ENCODE measurements at regions not wholly inside any gene's neighbourhood (a gene's known extent, or its start where the extent isn't known, plus 50 kb on each side); places are given as distances from the start of the nearest gene placed in this dataset.

DNA sequence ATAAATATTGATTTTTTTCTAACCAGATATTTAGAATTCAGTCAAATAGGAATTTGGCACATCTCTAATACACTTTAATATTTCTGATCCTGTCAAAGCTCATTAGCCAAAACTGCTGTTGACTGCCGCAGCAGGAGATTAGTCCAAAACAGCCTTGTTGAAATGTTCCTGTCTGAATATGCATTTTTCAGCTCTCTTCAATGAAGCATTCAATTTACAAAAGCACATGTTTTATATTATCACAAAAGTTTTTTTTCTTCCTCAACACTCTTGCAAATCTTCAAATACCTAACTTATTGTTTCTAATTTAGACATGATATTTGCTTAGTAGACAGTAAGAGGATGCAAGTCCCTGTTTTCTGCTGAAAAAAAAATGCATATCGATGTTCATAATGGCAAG lies 140.9 kb downstream of the SPATA18 start:
- H3K4me3 ChIP-seq (ENCODE audit: low read depth, low read length) = no peak overlapping the region
- TF ChIP-seq, protein P1, sequence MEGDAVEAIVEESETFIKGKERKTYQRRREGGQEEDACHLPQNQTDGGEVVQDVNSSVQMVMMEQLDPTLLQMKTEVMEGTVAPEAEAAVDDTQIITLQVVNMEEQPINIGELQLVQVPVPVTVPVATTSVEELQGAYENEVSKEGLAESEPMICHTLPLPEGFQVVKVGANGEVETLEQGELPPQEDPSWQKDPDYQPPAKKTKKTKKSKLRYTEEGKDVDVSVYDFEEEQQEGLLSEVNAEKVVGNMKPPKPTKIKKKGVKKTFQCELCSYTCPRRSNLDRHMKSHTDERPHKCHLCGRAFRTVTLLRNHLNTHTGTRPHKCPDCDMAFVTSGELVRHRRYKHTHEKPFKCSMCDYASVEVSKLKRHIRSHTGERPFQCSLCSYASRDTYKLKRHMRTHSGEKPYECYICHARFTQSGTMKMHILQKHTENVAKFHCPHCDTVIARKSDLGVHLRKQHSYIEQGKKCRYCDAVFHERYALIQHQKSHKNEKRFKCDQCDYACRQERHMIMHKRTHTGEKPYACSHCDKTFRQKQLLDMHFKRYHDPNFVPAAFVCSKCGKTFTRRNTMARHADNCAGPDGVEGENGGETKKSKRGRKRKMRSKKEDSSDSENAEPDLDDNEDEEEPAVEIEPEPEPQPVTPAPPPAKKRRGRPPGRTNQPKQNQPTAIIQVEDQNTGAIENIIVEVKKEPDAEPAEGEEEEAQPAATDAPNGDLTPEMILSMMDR (IDR thresholded peaks at IDR 0.05; ENCODE audit: borderline replicate concordance, insufficient read depth, low read depth, low read length) = no peak

DNA sequence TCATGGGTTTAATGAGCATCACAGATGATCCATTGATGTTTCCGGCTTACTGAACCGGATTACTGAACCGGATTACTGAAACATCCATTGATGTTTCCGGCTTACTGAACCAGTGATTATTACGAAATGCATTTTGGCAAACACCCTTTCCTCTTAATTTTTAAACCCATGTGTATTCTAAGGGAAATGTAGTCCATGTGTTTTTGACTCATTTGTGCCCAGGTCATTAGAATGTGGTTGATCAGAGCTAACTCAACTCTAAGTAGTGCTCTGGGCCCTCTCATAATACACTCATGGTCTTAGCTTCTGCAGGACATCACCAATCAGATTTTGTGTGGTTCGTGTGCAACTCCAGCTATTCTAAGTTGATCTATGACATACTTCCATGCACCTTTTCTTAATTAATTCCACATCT lies 141.6 kb downstream of the SPATA18 start:
- no peak overlapping the region for H3K4me3 ChIP-seq (ENCODE audit: low read depth, low read length)
- TF ChIP-seq, protein P1 (IDR thresholded peaks at IDR 0.05; ENCODE audit: borderline replicate concordance, insufficient read depth, low read depth, low read length) = no peak

DNA sequence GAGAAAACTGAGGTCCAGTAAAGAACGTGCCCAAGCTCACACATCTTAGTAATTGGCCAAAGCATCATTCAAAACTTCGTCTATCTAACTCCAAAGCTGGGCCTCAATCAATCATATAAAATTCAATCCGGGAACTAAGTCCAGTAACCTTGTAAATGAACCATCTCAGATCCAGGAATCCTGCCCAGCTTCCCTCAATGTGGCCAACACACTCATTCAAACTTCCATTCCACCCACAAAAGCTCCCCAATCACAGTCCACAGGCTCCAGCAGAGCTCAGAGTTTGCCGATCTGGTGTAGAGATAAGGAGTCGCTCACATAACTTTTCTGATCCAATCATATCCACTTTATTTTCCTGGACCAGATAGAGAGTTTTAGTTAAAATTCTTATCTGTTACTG lies 144.8 kb downstream of the SPATA18 start:
- TF ChIP-seq, protein P1 (IDR thresholded peaks at IDR 0.05; ENCODE audit: borderline replicate concordance, insufficient read depth, low read depth, low read length) = no peak
- no peak overlapping the region for H3K4me3 ChIP-seq (ENCODE audit: low read depth, low read length)

DNA sequence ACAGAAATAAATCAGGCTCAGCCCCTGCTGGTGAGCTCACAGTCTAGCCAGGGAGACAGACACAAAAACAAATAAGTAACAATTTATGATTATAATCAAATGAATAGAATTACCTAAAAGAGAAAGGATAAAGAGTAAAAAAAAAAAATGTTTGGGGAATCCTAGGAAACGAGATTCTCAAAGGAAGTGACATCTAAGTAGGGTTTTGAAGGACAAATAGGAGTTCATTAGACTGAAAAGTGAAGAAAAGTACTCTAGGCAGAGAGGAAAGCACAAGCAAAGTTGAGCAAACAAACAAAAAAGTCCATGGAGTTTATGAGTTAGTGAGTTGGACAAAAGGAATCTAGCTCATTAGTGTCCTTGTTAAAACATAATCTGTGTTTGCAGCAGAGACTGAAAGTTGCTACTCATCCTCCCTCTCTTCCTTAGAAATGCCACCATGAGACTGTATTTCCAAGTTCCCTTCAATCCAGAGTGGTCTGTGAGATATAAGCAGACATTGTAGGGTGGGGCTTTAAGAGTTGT lies 145.6 kb downstream of the SPATA18 start:
- H3K4me3 ChIP-seq (ENCODE audit: low read depth, low read length) = no peak overlapping the region
- TF ChIP-seq, protein P1 (IDR thresholded peaks at IDR 0.05; ENCODE audit: borderline replicate concordance, insufficient read depth, low read depth, low read length) = no peak

DNA sequence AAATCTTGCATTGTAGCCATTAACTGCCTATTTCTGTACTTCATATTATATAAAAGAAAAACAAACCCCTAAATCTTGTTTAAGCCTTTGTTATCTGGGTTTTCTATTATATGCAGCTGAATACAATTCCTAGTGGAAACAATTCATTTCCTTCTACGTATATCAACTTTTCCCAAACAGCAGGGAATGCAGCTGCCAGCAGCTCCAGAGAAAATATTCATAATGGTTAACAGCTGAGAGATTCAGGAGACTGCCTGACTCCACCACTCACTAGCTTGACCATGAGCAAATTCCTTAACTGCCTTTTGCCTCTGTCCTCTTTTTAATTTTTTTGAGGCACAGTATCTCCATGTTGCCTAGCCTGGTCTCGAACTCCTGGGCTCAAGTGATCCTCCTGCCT lies 146.2 kb downstream of the SPATA18 start:
- TF ChIP-seq, protein P1 (IDR thresholded peaks at IDR 0.05; ENCODE audit: borderline replicate concordance, insufficient read depth, low read depth, low read length) = no peak
- no peak overlapping the region for H3K4me3 ChIP-seq (ENCODE audit: low read depth, low read length)

DNA sequence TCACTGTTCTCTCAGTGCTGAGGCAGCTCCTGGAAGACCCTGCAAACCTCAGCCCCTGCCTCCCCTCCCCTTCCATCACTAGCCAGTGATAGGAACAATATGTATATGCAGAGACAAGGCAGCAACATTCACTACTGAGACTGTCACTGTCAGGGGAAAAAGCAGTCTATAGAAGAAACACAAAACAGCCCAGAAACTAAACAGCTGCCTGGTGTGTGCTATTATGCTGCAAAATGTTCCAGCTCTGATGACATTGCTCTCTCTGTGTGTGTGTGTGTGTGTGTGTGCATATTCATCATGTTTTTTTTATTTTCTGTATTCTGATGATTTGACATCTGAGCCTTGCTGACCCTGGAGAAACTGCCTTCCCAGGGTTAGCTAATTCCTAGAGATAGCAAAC lies 147.2 kb downstream of the SPATA18 start:
- no peak overlapping the region for H3K4me3 ChIP-seq (ENCODE audit: low read depth, low read length)
- TF ChIP-seq, protein P1 (IDR thresholded peaks at IDR 0.05; ENCODE audit: borderline replicate concordance, insufficient read depth, low read depth, low read length) = no peak

DNA sequence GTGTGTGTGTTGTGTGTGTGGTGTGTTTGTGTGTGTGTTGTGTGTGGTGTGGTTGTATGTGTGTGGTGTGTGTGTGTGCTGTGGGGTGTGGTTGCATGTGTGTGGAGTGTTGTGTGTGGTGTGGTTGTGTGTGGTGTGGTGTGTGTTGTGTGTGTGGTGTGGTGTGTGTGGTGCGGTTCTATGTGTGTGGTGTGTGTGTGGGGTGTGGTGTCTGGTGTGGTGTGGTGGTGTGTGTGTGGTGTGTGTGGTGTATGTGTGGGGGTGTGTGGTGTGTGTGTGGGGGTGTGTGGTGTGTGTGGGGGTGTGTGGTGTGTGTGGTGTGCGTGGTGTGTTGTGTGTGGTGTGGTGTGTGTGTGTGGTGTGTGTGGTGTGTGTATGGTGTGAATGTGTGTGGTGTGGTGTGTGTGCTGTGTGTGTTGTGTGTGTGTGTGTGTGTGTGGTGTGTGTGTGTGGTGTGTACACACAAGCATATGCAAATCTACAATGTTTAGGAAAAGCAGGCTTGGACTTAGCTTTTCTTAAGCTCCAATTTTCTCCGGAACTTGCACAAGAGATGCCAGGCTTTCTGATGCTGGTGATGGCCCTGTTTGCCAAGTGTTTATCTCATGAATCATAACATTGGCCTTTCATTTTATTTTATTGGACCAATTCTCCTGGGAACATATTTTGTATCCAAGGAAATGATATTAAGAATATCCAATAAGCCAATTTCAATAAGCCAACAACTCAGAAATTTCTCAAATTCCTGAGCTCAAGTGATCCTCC lies 148.7 kb downstream of the SPATA18 start:
- no peak overlapping the region for H3K4me3 ChIP-seq (ENCODE audit: low read depth, low read length)
- TF ChIP-seq, protein P1 (IDR thresholded peaks at IDR 0.05; ENCODE audit: borderline replicate concordance, insufficient read depth, low read depth, low read length) = no peak

Data from GM12875 (cell line).